K562 (cell line): ENCODE measurements at regions not wholly inside any gene's neighbourhood (a gene's known extent, or its start where the extent isn't known, plus 50 kb on each side); places are given as distances from the start of the nearest gene placed in this dataset.
A peak's percentile ranks its signal among the peaks of the same experiment; 100 is the strongest.

Experiments used
- ATAC-seq: fragments of 200-7000 bp; cut with Tn5 transposase; 3 replicates; pipeline ENCODE4 v1.9.1; 2020; ENCODE audit warnings: moderate library complexity
- BruUV-seq: library from RNA; stranded (reverse); fragments of 400-500 nt; replicated peaks from 2 replicates; lab custom pipeline; 2021; lab: Mats Ljungman, UMichigan
- CTCF ChIA-PET: fragments of 300-600 bp; formaldehyde crosslinking; extraction: SDS; loops from one replicate; lab custom pipeline; 2021; ENCODE audit warnings: low intra/inter-chr PET ratio; lab: Yijun Ruan, JAX
- POLR2A ChIA-PET: fragments of 300-600, 350-650 bp; sonication (Branson Sonifier 250); formaldehyde crosslinking; extraction: SDS; loops from one replicate; lab custom pipeline; 2021; ENCODE audit warnings: antibody characterized with exemption, inconsistent platforms; lab: Yijun Ruan, JAX
- DNase-seq, 4 experiments: peaks; one replicate each; pipeline versions ENCODE4 v3.0.0 to v3.0.0-alpha.2; 2011 to 2018; ENCODE audit warnings: low spot score in 3 of 4, mixed read lengths in 3 of 4; ENCODE audit errors: extremely low read depth in 1 of 4
- FAIRE-seq: peaks from 2 replicates; lab custom pipeline; 2011; peaks lifted over from hg19 to GRCh38; lab: Jason Lieb, UNC
- H2AFZ ChIP-seq: 2 replicates; pipeline ENCODE4 v1.6.0; 2011; ENCODE audit warnings: low read depth, low read length, control low read depth, inconsistent platforms
- H3K27ac ChIP-seq: fragments of 200-600 bp; 3 replicates; pipeline ENCODE4 v1.8.0; 2011; ENCODE audit warnings: low read depth, mild to moderate bottlenecking, control low read depth, inconsistent platforms, low read length, moderate library complexity, mixed read lengths; ENCODE audit errors: extremely low read depth
- H3K27me3 ChIP-seq, 2 experiments: fragments of 300-600 bp in 1 of 2; 2 replicates in 1 of 2; 3 replicates in 1 of 2; pipeline versions ENCODE4 v1.6.0 to v1.8.0; 2011; ENCODE audit warnings: inconsistent platforms in 2 of 2, low read length in 2 of 2, mild to moderate bottlenecking in 1 of 2, mixed read lengths in 1 of 2, moderate library complexity in 1 of 2; ENCODE audit not compliant: control insufficient read depth in 2 of 2, insufficient read depth in 2 of 2
- H3K36me3 ChIP-seq: fragments of 300-600 bp; 3 replicates; pipeline ENCODE4 v1.8.0; 2011; ENCODE audit warnings: mild to moderate bottlenecking, low read length, inconsistent platforms; ENCODE audit not compliant: control insufficient read depth, insufficient read depth
- H3K4me1 ChIP-seq, 2 experiments: fragments of 200-600 bp in 1 of 2; replicated peaks in 1 of 2; 2 replicates in 1 of 2; 3 replicates in 1 of 2; pipeline versions ENCODE4 v1.5.1 to v1.8.0; 2011; ENCODE audit warnings: inconsistent platforms in 2 of 2, low read length in 2 of 2, mild to moderate bottlenecking in 1 of 2, mixed read lengths in 1 of 2, moderate library complexity in 1 of 2; ENCODE audit not compliant: control insufficient read depth in 2 of 2, insufficient read depth in 2 of 2
- H3K4me2 ChIP-seq: 2 replicates; pipeline ENCODE4 v1.6.1; 2011; ENCODE audit warnings: low read length, control low read depth, inconsistent platforms, mixed read lengths; ENCODE audit not compliant: insufficient read depth
- H3K4me3 ChIP-seq: fragments of 200-600 bp; sonication (generic), shearing (Covaris generic); 2 replicates; pipeline ENCODE4 v1.5.1; 2016; ENCODE audit warnings: control low read depth, inconsistent platforms
- H3K79me2 ChIP-seq: fragments of 200-600 bp; 3 replicates; pipeline ENCODE4 v1.8.0; 2011; ENCODE audit warnings: low read length, inconsistent platforms; ENCODE audit not compliant: control insufficient read depth, insufficient read depth
- H3K9ac ChIP-seq, 2 experiments: 2 replicates each; pipeline versions ENCODE4 v1.6.0 to v1.6.1; 2011; ENCODE audit warnings: low read depth in 2 of 2, low read length in 2 of 2, control low read depth in 1 of 2, inconsistent platforms in 1 of 2, mild to moderate bottlenecking in 1 of 2, mixed read lengths in 1 of 2; ENCODE audit not compliant: insufficient read depth in 1 of 2
- H3K9me1 ChIP-seq: one replicate; pipeline ENCODE4 v1.6.0; 2011; ENCODE audit warnings: inconsistent platforms, mild to moderate bottlenecking, low read length, moderate library complexity; ENCODE audit not compliant: control insufficient read depth, insufficient read depth
- H3K9me3 ChIP-seq: replicated peaks from 2 replicates; pipeline ENCODE4 v1.5.1; 2011; ENCODE audit warnings: low read depth, low read length, inconsistent platforms; ENCODE audit not compliant: control insufficient read depth, insufficient read depth
- H4K20me1 ChIP-seq: replicated peaks from 2 replicates; pipeline ENCODE4 v1.6.1; 2011; ENCODE audit warnings: low read length, inconsistent platforms, mixed read lengths; ENCODE audit not compliant: control insufficient read depth, insufficient read depth
- CEBPG ChIP-seq, 3 experiments: fragments of 200-800 bp in 1 of 3; sonication (Bioruptor generic) in 1 of 3; sonication (generic) in 1 of 3; formaldehyde crosslinking in 1 of 3; IDR thresholded peaks in 2 of 3; conservative IDR thresholded peaks in 1 of 3; 2 replicates each; pipeline versions ENCODE4 v1.6.1 to v1.8.0; 2016 to 2022; ENCODE audit warnings: missing compliant biosample characterization in 2 of 3, missing genetic modification characterization in 2 of 3, mild to moderate bottlenecking in 1 of 3, missing genetic modification reagents in 1 of 3
- EP400 ChIP-seq: fragments of 450-650 bp; IDR thresholded peaks from 2 replicates; pipeline ENCODE4 v1.6.1; 2017; ENCODE audit warnings: antibody characterized with exemption, mild to moderate bottlenecking, moderate library complexity
- HDAC2 ChIP-seq: fragments of 450-650 bp; IDR thresholded peaks from 2 replicates; pipeline ENCODE4 v1.6.1; 2016; ENCODE audit warnings: mild to moderate bottlenecking
- REST ChIP-seq, 2 experiments: fragments of 450-650 bp; formaldehyde crosslinking in 1 of 2; IDR thresholded peaks; 2 replicates each; pipeline versions ENCODE4 v1.4.0 to v1.6.1; 2014 to 2020; ENCODE audit warnings: mild to moderate bottlenecking in 2 of 2, borderline replicate concordance in 1 of 2, low read depth in 1 of 2
- SREBF2 ChIP-seq: sonication (generic); formaldehyde crosslinking; IDR thresholded peaks from 2 replicates; pipeline ENCODE4 v1.4.0; 2020; ENCODE audit warnings: mild to moderate bottlenecking, missing genetic modification reagents
- ZFPM2 ChIP-seq: fragments of 250-450 bp; sonication (Bioruptor Pico); IDR thresholded peaks from 2 replicates; pipeline ENCODE4 v1.5.1; 2022; ENCODE audit warnings: mild to moderate bottlenecking
- ZNF695 ChIP-seq: fragments of 450-650 bp; formaldehyde crosslinking; IDR thresholded peaks from 2 replicates; pipeline ENCODE4 v1.4.0; 2020; ENCODE audit warnings: mild to moderate bottlenecking, moderate library complexity
- WGBS: fragments of 100-300 bp; shearing (Covaris generic); methylation state at CpG from one replicate; pipeline ENCODE4 v1.1.6; 2016; ENCODE audit warnings: low coverage, mixed read lengths; ENCODE audit not compliant: insufficient coverage; ENCODE audit errors: missing lambda C conversion rate; 5-methylcytosine and 5-hydroxymethylcytosine counted together
- in situ Hi-C: fragments of 300-500 bp; cut with MboI; formaldehyde crosslinking; loops from 4 replicates; pipeline ENCODE4 v1.15.0; 2018; ENCODE audit warnings: inconsistent platforms, mixed read lengths
- intact Hi-C: fragments of 100-400 bp; cut with micrococcal nuclease; formaldehyde crosslinking; loops from 2 replicates; pipeline ENCODE4 v1.14.2; 2022
- TF ChIP-seq, protein P1 (sequence below): fragments of 450-650 bp; IDR thresholded peaks from 2 replicates; pipeline ENCODE4 v1.6.1; 2016; ENCODE audit warnings: mild to moderate bottlenecking
- TF ChIP-seq, protein P2 (sequence below), 3 experiments: IDR thresholded peaks in 2 of 3; conservative IDR thresholded peaks in 1 of 3; 2 replicates each; pipeline ENCODE4 v1.5.1; 2011 to 2012; ENCODE audit warnings: low read length in 3 of 3, mild to moderate bottlenecking in 3 of 3, control low read depth in 2 of 3, improper control_type of control experiment in 1 of 3, inconsistent platforms in 1 of 3, low read depth in 1 of 3, mixed read lengths in 1 of 3, moderate library complexity in 1 of 3; ENCODE audit not compliant: insufficient read depth in 2 of 3

DNA sequence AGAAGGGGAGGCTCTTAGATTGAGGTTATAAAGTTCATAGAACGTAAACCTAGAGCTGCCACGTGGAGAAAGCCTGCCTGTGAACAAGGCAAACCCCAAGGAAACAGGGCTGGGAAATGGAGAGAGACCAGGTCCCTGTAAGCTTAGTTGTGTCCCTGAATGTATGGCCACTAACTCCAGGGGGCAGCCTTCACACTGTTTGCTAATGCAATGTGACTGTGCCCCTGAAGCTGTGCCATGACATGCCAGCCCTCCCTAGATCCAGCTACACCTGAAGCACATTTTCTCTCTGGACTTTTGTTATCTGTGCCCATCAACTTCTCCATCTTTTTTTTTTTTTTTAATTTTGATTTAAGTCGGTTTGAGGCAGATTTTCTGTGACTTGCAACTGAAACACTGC, 60.6 kb upstream of the TMCC3 start:
- peak; percentile 81 for ATAC-seq
- peak; percentile 77 for FAIRE-seq
- no peak overlapping the region for H3K4me2 ChIP-seq
- H2AFZ ChIP-seq, result no peak overlapping the region
- no peaks in the 10 kb centered on the region for H3K36me3 ChIP-seq
- H3K9me1 ChIP-seq, result no peaks in the 10 kb centered on the region
- no peak overlapping the region for H3K4me3 ChIP-seq
- no peak overlapping the region for H3K9ac ChIP-seq
- POLR2A ChIA-PET, result interaction anchor here (0.7 kb wide), 1 partner anchor 1071 kb away, joined by 3 read pairs; no protein-coding TSS in a partner anchor
- 5% methylated on average over 3 of the region's 3 CpGs for WGBS
- H3K9me3 ChIP-seq, result no peaks in the 10 kb centered on the region
- no TSS peak for BruUV-seq
- no peak overlapping the region for H3K27ac ChIP-seq
- H3K79me2 ChIP-seq, result no peaks in the 10 kb centered on the region
- H4K20me1 ChIP-seq, result no peaks in the 10 kb centered on the region
- CTCF ChIA-PET, result no interaction called here
- in situ Hi-C loops (no loop called here), intact Hi-C loops (no loop called here)
- H3K4me1 ChIP-seq, result no peaks in the 10 kb centered on the region
- H3K27me3 ChIP-seq, result peaks cover 2 to 8% of the 10 kb centered on the region in 2 experiments; a peak in 3 of 5 replicates
- DNase-seq, result peak in 3 of 4 experiments; percentile 10 to 27 (median 25)
- TF ChIP-seq, protein P1, sequence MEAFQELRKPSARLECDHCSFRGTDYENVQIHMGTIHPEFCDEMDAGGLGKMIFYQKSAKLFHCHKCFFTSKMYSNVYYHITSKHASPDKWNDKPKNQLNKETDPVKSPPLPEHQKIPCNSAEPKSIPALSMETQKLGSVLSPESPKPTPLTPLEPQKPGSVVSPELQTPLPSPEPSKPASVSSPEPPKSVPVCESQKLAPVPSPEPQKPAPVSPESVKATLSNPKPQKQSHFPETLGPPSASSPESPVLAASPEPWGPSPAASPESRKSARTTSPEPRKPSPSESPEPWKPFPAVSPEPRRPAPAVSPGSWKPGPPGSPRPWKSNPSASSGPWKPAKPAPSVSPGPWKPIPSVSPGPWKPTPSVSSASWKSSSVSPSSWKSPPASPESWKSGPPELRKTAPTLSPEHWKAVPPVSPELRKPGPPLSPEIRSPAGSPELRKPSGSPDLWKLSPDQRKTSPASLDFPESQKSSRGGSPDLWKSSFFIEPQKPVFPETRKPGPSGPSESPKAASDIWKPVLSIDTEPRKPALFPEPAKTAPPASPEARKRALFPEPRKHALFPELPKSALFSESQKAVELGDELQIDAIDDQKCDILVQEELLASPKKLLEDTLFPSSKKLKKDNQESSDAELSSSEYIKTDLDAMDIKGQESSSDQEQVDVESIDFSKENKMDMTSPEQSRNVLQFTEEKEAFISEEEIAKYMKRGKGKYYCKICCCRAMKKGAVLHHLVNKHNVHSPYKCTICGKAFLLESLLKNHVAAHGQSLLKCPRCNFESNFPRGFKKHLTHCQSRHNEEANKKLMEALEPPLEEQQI, result no peak
- TF ChIP-seq ZFPM2 (CRISPR knock-in tag) (no peak), CEBPG (CRISPR knock-in tag; IDR thresholded peaks at IDR 0.05) (no peak), CEBPG (tag; conservative IDR thresholded peaks at IDR 0.05 in 1 of 2, IDR thresholded peaks at IDR 0.05 in 1 of 2) (no peak), HDAC2 (no peak), ZNF695 (CRISPR knock-in tag) (no peak), EP400 (no peak), SREBF2 (no peak), REST (IDR thresholded peaks at IDR 0.05; ENCODE audit: borderline replicate concordance) (0 out of 2 replicates have a peak, but pooled peaks have one; percentile 4), REST (CRISPR knock-in tag; IDR thresholded peaks at IDR 0.05; ENCODE audit: low read depth) (no peak)
- TF ChIP-seq, protein P2, sequence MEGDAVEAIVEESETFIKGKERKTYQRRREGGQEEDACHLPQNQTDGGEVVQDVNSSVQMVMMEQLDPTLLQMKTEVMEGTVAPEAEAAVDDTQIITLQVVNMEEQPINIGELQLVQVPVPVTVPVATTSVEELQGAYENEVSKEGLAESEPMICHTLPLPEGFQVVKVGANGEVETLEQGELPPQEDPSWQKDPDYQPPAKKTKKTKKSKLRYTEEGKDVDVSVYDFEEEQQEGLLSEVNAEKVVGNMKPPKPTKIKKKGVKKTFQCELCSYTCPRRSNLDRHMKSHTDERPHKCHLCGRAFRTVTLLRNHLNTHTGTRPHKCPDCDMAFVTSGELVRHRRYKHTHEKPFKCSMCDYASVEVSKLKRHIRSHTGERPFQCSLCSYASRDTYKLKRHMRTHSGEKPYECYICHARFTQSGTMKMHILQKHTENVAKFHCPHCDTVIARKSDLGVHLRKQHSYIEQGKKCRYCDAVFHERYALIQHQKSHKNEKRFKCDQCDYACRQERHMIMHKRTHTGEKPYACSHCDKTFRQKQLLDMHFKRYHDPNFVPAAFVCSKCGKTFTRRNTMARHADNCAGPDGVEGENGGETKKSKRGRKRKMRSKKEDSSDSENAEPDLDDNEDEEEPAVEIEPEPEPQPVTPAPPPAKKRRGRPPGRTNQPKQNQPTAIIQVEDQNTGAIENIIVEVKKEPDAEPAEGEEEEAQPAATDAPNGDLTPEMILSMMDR (IDR thresholded peaks at IDR 0.05 in 2 of 3, conservative IDR thresholded peaks at IDR 0.05 in 1 of 3; ENCODE audit: insufficient read depth in 2 of 3, low read depth in 1 of 3, low read length in 3 of 3), result peak; percentile 46 to 60 (median 60)
